Stimulated activated CD4-positive, alpha-beta T cell treated with anti-CD3 and anti-CD28 coated beads, Interleukin-1b, Interleukin-23, amount 100 ng/mL, for 4 hours (primary cell): ENCODE measurements at regions not wholly inside any gene's neighbourhood (a gene's known extent, or its start where the extent isn't known, plus 50 kb on each side); places are given as distances from the start of the nearest gene placed in this dataset.

Experiments used
- DNase-seq, 2 donors: peaks; one replicate each; pipeline ENCODE4 v3.0.0-alpha.2; 2020; ENCODE audit warnings: low read depth in 2 of 2

GRCh38 chr14:96931751-96932150 is 134.6 kb downstream of the VRK1 start:
- no peak for DNase-seq

GRCh38 chr14:96934638-96935330 is 137.6 kb downstream of the VRK1 start:
- DNase-seq, result no peak

- DNase-seq, result no peak
Observed at GRCh38 chr14:96938946-96939345, 141.8 kb downstream of the VRK1 start.

- no peak for DNase-seq
Observed at GRCh38 chr14:96940009-96940408, 142.8 kb downstream of the VRK1 start.

- no peak for DNase-seq
Observed at GRCh38 chr14:96944297-96944696, 147.1 kb downstream of the VRK1 start.

GRCh38 chr14:96945721-96946120 is 148.5 kb downstream of the VRK1 start:
- DNase-seq, result no peak

GRCh38 chr14:96949594-96949993 is 152.4 kb downstream of the VRK1 start:
- DNase-seq, result no peak

GRCh38 chr14:96951511-96951910 is 154.3 kb downstream of the VRK1 start:
- DNase-seq, result no peak

GRCh38 chr14:96953087-96953874 is 156.1 kb downstream of the VRK1 start:
- no peak for DNase-seq

GRCh38 chr14:96953875-96954185 is 156.6 kb downstream of the VRK1 start:
- DNase-seq, result no peak

- DNase-seq, result no peak
Observed at GRCh38 chr14:96956464-96957239, 159.5 kb downstream of the VRK1 start.

- DNase-seq, result no peak
Observed at GRCh38 chr14:96958057-96958456, 160.9 kb downstream of the VRK1 start.

- DNase-seq, result no peak
Observed at GRCh38 chr14:96959992-96960391, 162.8 kb downstream of the VRK1 start.

- no peak for DNase-seq
Observed at GRCh38 chr14:96960598-96961116, 163.5 kb downstream of the VRK1 start.

GRCh38 chr14:96961895-96962294 is 164.7 kb downstream of the VRK1 start:
- no peak for DNase-seq

GRCh38 chr14:96962337-96962736 is 165.2 kb downstream of the VRK1 start:
- DNase-seq, result no peak

GRCh38 chr14:96964726-96965415 is 167.7 kb downstream of the VRK1 start:
- DNase-seq, result no peak

GRCh38 chr14:96965885-96966595 is 168.9 kb downstream of the VRK1 start:
- no peak for DNase-seq

- no peak for DNase-seq
Observed at GRCh38 chr14:96975116-96975515, 177.9 kb downstream of the VRK1 start.

GRCh38 chr14:96978525-96979272 is 181.5 kb downstream of the VRK1 start:
- no peak for DNase-seq
